HG03521 (cell line): ENCODE measurements at regions not wholly inside any gene's neighbourhood (a gene's known extent, or its start where the extent isn't known, plus 50 kb on each side); places are given as distances from the start of the nearest gene placed in this dataset.

Experiments used
- ATAC-seq: cut with Tn5 transposase; IDR thresholded peaks from one replicate; pipeline ENCODE4 v1.9.1; 2021; ENCODE audit warnings: mild to moderate bottlenecking, moderate library complexity; ENCODE audit not compliant: unreplicated experiment

DNA sequence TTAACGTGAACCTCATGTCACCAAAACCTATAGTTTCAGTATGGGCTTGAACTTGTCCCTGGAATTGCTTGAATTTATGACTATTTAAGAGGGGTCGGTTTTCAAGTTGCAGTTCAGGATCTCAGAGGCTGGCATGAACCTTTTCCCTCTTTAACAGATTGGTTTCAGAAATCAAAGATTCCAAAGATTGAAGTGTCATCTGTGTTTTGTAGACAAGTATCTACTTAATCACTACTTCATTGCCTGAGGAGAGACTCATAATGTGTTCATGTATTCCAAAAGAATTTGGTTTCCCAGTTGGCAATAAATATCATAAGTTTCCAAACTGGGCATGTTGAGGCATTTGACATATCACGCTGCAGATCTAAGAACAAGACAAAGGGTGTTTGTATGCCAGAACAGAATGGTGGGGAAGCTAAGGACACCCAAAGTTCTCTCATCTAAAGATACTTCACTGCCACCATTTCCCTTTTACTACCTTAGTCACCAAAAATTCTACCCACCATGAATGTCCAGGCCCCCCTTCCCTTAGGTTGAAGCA is 199.5 kb downstream of the NUAK1 start:
- no peak for ATAC-seq

DNA sequence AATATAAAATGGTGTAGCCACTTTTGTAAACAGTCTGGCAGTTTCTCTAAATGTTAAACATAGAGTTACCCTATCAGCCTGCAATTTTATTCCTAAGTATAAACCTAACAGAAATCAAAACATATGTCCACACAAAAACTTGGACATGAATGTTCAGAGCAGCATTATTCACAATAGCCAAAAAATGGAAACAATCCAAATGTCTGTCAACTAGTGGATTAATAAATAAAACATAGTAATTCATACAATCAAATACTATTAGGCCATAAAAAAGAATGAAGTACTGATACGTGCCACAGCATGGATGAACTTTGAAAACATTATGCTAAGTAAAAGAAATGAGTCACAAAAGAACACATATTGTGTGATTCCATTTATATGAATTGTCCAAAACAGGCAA is 196.5 kb downstream of the NUAK1 start:
- ATAC-seq = no peak

DNA sequence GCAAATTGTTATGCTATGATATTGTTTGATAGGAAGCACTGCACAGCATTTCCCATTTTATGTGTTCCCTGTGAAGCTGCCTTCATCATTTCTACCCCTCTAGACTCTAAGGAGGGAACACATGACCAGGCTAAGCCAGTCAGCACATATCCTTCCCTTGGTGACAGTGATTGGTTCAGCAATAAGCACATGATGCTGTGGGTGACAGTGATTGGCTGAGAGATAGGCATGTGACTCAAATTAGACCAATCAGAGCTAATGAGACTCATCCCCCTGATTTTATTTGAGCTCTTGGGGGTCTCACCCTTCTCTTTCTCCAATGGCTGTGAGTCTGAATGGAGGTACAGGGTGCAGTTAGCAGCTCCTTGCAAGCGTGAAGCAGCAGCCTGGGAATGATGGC is 195.2 kb downstream of the NUAK1 start:
- ATAC-seq = no peak

DNA sequence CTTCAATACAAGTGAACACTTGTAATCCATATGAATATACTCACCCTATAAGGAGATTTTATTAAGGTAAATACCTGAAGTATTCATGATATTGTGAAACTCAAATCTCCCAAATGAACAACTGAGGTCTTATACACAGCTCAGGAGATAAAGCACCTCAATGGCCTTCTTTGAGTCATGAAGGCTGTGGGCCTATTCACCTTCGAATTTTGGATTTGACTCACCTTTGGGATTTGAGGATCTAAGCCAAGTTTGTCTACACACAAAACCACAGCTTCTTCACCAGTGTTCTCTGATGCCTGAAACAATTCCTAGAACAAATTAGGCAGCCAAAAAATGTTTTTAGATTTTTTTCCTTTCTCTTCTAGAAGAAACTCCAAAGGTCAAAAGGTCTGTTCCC is 194.1 kb downstream of the NUAK1 start:
- ATAC-seq = no peak

DNA sequence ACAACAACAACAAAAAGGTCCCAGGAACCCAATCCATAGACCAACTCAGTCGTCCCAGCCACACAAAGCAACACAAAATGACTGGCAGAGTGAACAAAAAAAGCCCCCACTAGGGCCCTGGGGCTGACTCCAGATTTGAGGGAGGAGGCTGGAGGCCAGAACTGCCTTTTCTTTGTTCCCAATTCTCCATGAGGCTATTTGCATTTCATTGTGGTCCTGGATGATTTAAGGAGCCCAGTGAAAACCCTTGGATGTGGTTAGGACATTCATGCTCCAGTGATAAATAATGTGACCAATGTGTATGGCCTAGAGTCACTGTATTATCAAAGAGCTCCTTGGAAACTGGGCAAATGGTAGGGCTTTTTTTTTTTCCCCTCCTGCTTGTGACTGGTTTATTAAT is 192.9 kb downstream of the NUAK1 start:
- ATAC-seq = no peak

DNA sequence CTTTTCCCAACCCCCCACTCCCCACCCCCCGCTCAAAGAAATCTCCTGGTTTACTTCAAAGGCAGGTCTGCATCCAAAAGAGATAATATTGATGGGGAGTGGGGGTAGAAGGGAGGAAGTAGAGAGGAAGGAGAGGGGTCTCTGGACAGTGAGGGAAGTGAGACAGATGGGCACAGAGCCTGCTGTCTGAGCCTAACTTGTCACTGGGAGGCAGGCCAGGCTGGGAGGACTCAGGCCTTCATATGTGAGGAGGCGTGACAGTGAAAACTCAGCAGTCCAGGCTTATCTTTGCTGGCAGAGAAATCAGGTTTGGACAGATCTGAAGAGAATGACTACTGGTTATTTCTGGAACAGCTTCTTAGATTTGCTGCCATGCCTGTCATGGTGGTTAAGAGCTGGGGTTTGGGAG is 192.3 kb downstream of the NUAK1 start:
- ATAC-seq = no peak

DNA sequence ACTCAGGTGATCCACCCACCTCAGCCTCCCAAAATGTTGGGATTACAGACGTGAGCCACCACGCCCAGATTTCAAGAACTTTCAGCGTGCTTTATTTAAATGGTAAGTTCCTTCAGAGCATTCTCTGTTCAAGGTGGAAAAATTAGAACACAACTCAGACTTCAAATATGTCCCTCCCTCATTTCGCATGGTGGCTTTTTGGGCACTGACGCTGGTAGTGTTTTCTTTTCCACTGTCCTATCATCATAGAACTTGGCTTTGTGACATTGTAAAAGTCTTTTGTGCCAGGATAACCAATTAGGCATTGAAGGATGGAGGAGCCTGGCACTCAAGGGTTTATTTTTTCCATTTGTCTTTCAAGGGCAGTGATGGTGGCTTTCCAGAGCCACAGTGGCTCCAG is 190.8 kb downstream of the NUAK1 start:
- no peak for ATAC-seq

DNA sequence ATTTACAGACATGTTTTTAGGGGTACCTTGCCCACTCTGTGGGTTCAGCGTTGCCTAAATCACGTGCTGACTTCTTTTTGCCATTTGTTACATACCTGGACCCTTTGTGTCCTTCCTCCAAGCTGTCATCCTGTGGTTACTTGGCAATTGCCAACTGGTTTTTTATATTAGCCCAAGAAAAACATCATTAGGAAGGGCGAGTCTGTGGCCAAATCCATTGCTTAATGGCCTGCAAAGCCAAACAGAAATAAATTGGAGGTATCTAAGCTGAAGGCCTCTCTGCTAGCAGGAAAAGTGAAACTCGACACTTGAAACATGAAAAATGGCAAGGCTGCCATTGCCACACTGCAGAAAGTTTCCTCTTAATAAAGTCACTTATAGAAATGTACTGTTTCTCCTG is 190.4 kb downstream of the NUAK1 start:
- no peak for ATAC-seq

DNA sequence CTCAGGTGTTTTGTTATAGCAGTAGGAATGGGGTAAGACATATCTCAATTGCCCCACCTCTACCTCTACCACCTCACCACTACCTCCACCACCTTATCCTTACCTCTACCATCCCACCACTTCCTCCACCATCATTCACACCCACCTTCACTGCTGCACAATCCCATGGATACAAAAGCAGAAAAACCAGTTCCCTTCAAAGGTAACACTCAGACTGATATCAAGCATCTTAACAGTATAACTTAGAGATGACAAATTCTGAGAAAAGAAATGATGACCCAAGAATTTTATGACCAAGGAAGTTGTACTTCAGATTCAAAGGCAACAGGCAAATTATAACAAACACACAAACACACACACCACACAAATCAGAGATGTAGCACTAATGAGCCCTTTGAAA is 189.4 kb downstream of the NUAK1 start:
- no peak for ATAC-seq

DNA sequence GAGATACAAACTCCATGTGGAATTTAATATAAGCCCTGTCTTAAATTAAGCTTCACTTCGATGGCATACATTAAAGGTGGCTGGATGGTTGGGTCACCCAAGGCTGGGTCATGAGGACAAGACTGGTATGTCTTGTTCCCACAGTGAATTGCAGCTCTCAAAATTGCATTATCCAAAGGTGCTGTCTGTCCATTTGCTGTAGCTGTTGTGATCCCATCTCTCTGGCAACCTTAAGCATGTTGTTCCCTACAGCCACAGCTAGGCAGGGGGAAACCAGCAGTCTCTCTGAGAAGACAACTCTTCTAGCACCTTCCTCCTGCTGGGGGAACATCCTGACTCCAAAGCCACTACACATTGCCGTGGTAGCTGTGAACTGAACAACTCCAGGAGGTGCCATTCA is 187.0 kb downstream of the NUAK1 start:
- ATAC-seq = no peak

DNA sequence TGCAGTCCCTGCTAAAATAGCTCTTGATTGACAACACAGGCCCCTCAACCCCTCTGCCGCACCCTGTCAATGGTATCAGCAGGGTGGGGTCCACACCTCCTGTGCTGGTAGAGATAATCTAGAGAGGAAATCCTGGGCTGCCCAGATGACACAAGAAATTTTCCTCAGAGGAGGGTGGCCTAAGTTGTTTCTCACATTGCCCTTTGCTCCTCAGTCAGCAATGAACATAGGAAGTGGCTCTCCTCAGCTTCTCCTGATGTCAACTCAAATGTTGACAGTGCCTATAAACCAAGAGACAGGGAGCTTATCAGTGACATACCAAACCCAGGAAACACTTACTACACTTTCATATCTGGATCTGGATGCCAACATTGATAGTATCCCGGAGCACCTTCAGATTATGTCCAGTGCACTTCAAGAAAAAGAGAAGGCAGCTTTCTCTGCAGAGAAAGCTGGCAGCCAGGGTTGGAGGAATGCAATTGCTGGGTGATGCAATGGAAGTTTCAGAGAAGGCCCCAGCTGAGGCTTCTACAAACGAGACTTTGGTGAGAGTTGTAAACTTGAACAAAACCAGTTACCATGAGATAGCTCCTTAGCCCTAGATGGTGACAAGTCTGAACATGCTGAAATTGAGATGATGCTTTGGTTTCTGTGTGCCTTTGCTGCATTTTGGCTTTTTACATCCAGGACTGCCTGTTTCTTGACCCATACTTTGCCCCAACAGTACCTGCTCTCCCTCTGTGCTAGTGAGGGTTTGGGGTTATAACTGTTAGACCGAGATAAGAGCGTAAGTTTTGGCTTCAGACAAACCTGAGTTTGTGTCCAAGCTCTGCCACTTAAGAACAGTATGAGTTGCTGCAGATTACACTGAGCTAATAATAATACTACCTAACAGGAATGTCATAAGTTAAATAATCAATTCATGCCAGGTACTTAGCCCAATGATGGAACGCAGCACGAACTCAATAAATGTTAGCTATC is 183.5 kb downstream of the NUAK1 start:
- no peak for ATAC-seq

DNA sequence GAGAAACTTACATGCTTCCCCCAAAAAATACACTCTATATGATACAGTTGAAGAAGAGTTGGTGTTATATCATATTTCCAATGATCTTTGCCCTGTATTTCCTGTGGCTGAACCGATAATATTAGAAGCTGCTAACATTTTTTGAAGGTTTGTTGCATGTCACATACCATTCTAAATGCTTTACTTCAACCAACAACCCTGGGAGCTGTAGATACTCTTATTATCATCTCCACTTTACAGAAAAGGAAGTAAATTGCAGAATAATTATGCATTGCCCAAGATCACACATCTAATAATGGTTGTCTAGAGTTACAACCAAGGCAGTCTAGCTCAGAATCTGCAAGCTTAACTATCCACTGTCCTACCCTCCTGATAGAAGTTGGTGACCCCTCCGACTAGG is 182.8 kb downstream of the NUAK1 start:
- no peak for ATAC-seq

DNA sequence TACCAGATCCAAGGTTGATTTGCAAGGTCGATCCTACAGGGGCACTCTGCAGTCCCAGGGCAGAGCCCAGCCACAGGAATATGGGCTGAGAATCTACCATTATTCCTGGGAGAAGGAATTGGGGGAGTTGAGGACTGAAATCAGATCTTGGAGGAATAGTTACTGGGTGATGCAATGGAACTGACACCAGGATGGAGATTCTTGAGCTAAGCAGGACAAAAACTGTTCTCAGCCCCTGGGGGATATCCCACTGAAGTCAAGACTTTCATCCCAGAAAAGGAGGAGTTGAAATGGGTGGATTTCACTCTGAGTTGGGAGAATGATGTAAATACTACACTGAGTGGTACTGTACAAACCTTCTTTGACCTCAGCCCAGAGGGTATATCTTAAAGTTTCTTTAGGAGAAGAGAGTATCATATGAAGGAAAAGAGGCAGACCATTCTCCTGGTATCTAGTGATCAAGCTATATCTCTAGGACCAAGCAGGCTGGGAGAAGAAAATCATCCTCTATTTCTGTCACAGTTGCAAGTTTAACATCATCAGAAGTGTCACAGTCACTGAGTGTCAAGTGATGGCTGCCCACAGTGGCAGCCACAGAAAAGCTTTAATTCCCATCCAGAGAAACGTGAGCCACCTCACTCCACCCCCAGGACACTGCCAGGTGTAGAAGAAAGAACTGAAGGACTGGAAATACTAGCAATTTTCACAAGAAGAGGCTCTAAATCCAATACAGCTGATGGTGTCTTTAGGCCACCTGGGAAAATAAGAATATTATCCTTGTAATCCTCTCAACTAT is 181.9 kb downstream of the NUAK1 start:
- ATAC-seq = no peak

DNA sequence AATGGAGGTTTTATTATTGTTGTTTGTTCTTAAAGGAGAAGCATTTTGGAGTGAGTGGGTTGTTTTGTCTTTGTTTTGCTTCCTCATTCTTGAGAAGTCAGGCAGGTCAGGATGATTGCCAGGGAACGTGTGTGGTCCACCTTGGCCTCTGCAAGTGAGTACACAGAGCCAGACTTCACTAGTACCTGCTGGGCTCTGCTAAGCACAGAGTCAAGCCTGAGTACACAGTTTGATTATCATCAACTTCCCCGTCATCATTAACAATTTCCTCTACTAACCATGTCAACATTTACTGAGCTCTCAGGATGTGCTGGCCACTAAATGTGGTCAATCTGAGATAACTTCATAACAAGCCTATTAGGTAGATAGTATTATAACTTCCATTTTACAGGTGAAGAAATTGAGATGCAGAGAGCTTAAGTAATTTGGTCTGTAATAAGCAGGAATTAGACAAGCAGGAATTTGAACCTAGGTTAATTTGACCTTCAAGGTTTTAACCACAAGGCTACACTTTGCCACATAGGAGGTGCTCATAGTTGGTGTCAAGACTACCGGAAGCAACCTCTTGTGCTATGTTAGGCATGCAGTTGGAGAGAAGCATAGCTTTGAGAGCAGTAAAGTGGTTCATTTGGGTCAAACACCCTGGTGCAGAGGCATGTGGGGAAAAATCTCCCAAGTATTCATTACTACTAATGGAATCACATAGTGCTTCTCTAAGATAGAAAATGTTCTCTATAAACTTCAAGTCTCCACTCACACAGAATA is 178.3 kb downstream of the NUAK1 start:
- no peak for ATAC-seq

DNA sequence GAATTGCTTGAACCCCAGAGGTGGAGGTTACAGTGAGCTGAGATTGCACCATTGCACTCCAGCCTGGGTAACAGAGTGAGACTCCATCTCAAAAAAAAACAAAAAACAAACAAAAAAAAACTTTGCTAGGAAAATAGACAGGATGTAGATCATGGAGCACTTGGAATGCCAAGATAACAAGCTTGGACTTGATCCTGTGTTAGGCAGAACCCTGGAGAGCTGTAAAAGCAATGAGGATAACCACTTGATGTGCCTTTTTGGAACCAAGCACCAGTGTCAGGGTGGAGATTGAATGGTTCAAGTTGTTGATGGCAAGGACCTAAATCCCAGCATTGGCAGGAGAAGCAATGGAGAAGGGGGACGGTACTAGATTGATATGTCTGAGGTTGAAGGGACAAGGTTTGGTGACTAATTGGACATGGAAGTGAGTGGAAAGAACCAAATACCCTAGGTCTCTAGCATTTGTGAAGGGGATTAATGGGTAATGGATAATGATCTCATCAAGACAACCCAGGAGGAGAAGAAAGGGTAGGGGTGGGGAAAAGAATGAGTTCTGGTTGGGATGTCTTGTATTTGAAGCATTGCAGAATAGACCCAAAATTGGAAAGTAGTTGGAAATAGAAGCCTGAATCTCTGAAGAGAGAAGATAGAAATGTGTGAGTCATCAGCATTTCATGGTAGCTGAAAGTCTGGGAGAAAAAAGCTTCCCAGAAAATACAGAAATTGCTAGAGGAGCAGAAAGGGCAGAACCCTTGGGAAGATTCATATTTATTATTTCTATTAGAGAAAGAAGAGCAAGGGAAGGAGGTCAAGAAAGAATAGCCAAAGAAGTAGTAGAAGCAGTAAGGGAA is 176.7 kb downstream of the NUAK1 start:
- no peak for ATAC-seq

DNA sequence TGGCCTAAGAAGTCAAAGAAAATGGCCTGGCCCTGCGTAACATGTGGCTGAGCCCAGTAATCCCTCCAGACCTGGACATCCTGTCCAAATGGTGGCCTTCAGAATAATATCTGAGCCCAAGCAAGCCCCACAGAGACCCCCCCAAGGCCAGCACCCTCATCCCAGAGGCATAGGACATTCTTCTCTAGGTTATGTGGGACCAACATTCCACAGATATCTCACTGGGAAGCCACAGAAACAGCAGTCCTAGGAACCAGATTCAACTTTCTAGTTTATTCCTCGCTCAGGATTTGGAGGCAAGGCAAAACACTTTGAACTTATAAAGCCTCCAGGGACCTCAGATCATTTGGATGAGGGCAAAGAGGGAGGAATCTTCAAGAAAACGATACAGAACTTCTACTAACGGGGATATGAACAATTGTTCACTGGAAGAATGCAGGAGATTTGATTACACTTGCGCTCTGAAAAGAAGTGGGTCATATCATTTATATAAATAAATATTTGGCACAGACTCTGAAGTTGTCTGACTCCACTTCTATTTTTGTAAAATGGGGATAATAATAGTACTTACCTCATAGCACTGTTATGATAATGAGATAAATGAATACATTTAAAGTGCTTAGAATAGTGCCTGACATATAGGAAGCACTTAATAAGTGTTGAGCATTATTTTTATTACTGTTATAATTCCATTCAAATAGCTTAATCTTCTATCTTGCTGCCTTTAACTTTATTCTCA is 171.5 kb downstream of the NUAK1 start:
- ATAC-seq = no peak

DNA sequence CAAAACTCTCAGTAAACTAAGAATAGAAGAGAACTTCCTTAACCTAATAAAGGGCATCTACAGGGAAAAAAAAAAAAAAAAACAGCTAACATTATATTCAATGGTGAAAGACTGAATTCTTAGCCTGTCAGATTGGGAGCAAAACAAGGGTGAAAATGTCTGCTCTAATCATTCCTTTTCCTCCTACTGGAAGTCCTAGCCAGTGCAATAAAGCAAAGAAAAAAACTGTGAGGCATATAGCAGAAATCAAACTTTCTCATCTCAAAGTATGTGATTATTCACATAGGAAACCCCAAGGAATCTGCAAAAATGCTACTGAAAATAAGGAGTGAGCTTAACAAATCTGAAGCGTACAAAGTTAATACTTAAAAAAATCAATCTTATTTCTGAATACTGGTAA is 170.7 kb downstream of the NUAK1 start:
- ATAC-seq = no peak

DNA sequence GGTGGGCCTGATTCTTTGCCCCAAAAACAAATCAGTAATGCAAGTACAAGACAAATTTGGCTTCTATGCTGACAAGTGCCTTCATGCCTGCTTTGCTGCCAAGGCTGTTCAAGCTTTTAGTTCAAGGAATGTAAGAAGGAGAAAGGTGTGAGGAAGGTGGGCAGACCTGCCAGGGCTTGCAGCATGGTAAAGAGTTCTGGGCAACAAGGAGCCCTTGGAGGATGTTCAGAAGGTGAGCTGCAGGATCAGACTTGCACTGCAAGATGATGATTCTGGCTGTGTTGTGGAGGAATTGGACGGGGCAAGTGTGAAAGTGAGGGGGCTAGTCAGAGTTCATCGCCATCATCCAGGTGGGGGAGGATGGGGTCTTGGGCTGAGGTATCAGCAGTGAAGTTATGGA is 167.9 kb downstream of the NUAK1 start:
- no peak for ATAC-seq

DNA sequence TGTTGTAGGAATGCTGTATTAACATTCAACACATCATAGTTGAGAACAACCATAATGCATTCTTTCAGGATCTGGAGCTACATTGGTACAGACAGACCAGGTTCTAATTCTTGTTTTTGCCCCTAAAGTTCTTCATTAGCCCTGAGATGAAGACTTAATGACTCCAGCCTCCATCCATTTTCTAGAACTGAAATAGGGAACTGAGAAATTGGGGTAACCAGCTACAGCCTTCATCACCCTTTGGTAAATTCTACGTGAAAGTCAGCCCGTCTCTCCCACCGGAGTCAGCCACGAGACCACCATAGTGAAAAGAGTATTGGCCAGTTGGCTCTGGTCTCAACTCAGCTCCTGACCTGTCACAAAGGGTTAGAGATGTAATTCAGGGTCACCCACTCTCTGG is 164.0 kb downstream of the NUAK1 start:
- no peak for ATAC-seq
